ENCODE measurements at regions not wholly inside any gene's neighbourhood (a gene's known extent, or its start where the extent isn't known, plus 50 kb on each side); places are given as distances from the start of the nearest gene placed in this dataset.

GRCh38 chr6:140817176-140817575, 1315.5 kb upstream of the GJE1 start:
- H3K4me1 ChIP-seq (replicated peaks in 1 of 2), result no peaks in the 10 kb centered on the region
- TF ChIP-seq POLR2A (IDR thresholded peaks at IDR 0.05) (no peak), CTCF (IDR thresholded peaks at IDR 0.05) (no peak)
- intact Hi-C loops (cut with DNase I), result no loop called here
- H3K36me3 ChIP-seq (replicated peaks in 1 of 2), result no peaks in the 10 kb centered on the region
- H3K27me3 ChIP-seq, result no peaks in the 10 kb centered on the region
- no peak overlapping the region for H3K4me3 ChIP-seq
- H3K9me3 ChIP-seq (replicated peaks in 1 of 3), result no peaks in the 10 kb centered on the region
- H3K27ac ChIP-seq, result no peak overlapping the region
- 84 to 97% (median 88%) methylated on average over 3 of the region's 3 CpGs for WGBS, 4 donors
- DNase-seq, result no peak

- no peak for DNase-seq
- TF ChIP-seq CTCF (IDR thresholded peaks at IDR 0.05), result no peak
- no peak for TF ChIP-seq POLR2A (IDR thresholded peaks at IDR 0.05)
- intact Hi-C loops (cut with DNase I), result no loop called here
- H3K4me1 ChIP-seq (replicated peaks in 1 of 2), result no peaks in the 10 kb centered on the region
- H3K27me3 ChIP-seq, result no peaks in the 10 kb centered on the region
- H3K27ac ChIP-seq, result no peak overlapping the region
- 84 to 93% (median 87%) methylated on average over 3 of the region's 3 CpGs for WGBS, 4 donors
- no peaks in the 10 kb centered on the region for H3K36me3 ChIP-seq (replicated peaks in 1 of 2)
- no peak overlapping the region for H3K4me3 ChIP-seq
- no peaks in the 10 kb centered on the region for H3K9me3 ChIP-seq (replicated peaks in 1 of 3)
Observed at GRCh38 chr6:140816681-140817080, 1316.0 kb upstream of the GJE1 start.

DNA sequence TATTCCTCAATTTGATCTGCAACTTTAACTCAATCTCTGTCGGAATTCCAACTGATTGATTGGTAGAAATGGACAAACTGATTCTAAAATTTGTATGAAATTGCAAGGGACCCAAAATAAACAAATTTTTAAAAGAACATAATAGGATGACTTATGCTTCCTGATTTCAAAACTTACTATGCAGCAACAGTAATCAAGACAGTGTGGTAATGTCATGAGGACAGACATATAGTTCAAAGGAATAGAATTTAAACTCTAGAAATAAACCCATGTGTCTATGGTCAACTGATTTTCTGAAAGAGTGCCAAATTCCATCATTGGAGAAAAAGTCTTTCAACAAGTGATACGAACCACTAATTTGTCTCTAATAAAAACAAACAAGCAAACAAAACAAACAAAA, 1320.1 kb upstream of the GJE1 start:
- intact Hi-C loops (cut with DNase I), result no loop called here
- TF ChIP-seq CTCF (IDR thresholded peaks at IDR 0.05) (no peak), POLR2A (IDR thresholded peaks at IDR 0.05) (no peak)
- Histone ChIP-seq H3K9me3 (replicated peaks in 1 of 3) (no peaks in the 10 kb centered on the region), H3K27ac (no peak overlapping the region), H3K4me1 (replicated peaks in 1 of 2) (peaks cover 7 to 9% of the 10 kb centered on the region in 2 donors), H3K27me3 (no peaks in the 10 kb centered on the region), H3K36me3 (replicated peaks in 1 of 2) (no peaks in the 10 kb centered on the region), H3K4me3 (no peak overlapping the region)
- 87 to 96% (median 93%) methylated on average over 2 of the region's 2 CpGs for WGBS, 4 donors
- DNase-seq, result no peak

GRCh38 chr6:140811642-140812041, 1321.1 kb upstream of the GJE1 start:
- intact Hi-C loops (cut with DNase I), result no loop called here
- TF ChIP-seq CTCF (IDR thresholded peaks at IDR 0.05) (no peak), POLR2A (IDR thresholded peaks at IDR 0.05) (no peak)
- 89 to 94% (median 91%) methylated on average over 4 of the region's 4 CpGs for WGBS, 4 donors
- Histone ChIP-seq H3K36me3 (replicated peaks in 1 of 2) (no peaks in the 10 kb centered on the region), H3K27ac (no peak overlapping the region), H3K27me3 (no peaks in the 10 kb centered on the region), H3K4me1 (replicated peaks in 1 of 2) (peaks cover 7 to 9% of the 10 kb centered on the region in 2 donors), H3K9me3 (replicated peaks in 1 of 3) (no peaks in the 10 kb centered on the region), H3K4me3 (no peak overlapping the region)
- no peak for DNase-seq
